B cell (primary cell): ENCODE measurements at regions not wholly inside any gene's neighbourhood (a gene's known extent, or its start where the extent isn't known, plus 50 kb on each side); places are given as distances from the start of the nearest gene placed in this dataset.

Source experiments
- ATAC-seq: fragments of 200-7000 bp; cut with Tn5 transposase; one replicate; pipeline ENCODE4 v1.10.0; 2021; ENCODE audit warnings: low read depth, mild to moderate bottlenecking, moderate number of reproducible peaks, moderate library complexity
- CTCF ChIA-PET: fragments of 350-600 bp; sonication (Branson Sonifier 250); formaldehyde crosslinking; loops from one replicate; lab custom pipeline; 2021; ENCODE audit warnings: antibody characterized with exemption, inconsistent platforms; lab: Charles Lee
- POLR2A ChIA-PET: fragments of 350-600 bp; sonication (Branson Sonifier 250); formaldehyde crosslinking; loops from one replicate; lab custom pipeline; 2021; ENCODE audit warnings: antibody characterized with exemption; lab: Charles Lee
- DNase-seq: peaks from one replicate; pipeline ENCODE4 v3.0.0; 2013
- H2AFZ ChIP-seq: 2 replicates; pipeline ENCODE4 v1.6.1; 2012; ENCODE audit warnings: mild to moderate bottlenecking, low read depth, low read length; ENCODE audit not compliant: insufficient read depth, poor library complexity, severe bottlenecking
- H3K27ac ChIP-seq, 2 donors: 1 replicate in 1 of 2; 2 replicates in 1 of 2; pipeline ENCODE4 v1.5.1; 2012 to 2013; ENCODE audit warnings: low read length in 2 of 2, mild to moderate bottlenecking in 2 of 2, moderate library complexity in 1 of 2
- H3K27me3 ChIP-seq, 4 experiments: fragments of 200-600 bp in 1 of 4; sonication (generic) in 1 of 4; replicated peaks in 1 of 4; 1 replicate in 2 of 4; 2 replicates in 2 of 4; pipeline versions ENCODE4 v1.6.1 to v1.7.0; 2013 to 2016; ENCODE audit warnings: low read length in 3 of 4, mild to moderate bottlenecking in 2 of 4, mixed read lengths in 1 of 4, moderate library complexity in 1 of 4; ENCODE audit not compliant: insufficient read depth in 4 of 4, control insufficient read depth in 3 of 4; ENCODE audit errors: control extremely low read depth in 1 of 4
- H3K36me3 ChIP-seq, 2 experiments: replicated peaks in 1 of 2; 1 replicate in 1 of 2; 2 replicates in 1 of 2; pipeline versions ENCODE4 v1.6.1 to v1.7.1; 2013; ENCODE audit warnings: low read length in 1 of 2; ENCODE audit not compliant: insufficient read depth in 2 of 2, control insufficient read depth in 1 of 2; ENCODE audit errors: control extremely low read depth in 1 of 2, extremely low read depth in 1 of 2
- H3K4me1 ChIP-seq, 2 donors: fragments of 200-600 bp in 1 of 2; sonication (generic) in 1 of 2; 1 replicate in 1 of 2; 2 replicates in 1 of 2; pipeline versions ENCODE4 v1.5.1 to v1.6.1; 2013 to 2017; ENCODE audit warnings: low read length in 2 of 2; ENCODE audit not compliant: control insufficient read depth in 2 of 2, insufficient read depth in 2 of 2
- H3K4me2 ChIP-seq: replicated peaks from 2 replicates; pipeline ENCODE3; 2012; ENCODE audit warnings: mild to moderate bottlenecking, low read depth, low read length; ENCODE audit not compliant: poor library complexity, severe bottlenecking
- H3K4me3 ChIP-seq, 5 experiments: fragments of 200-600 bp in 1 of 5; sonication (generic) in 1 of 5; 1 replicate in 3 of 5; 2 replicates in 2 of 5; pipeline versions ENCODE4 v1.5.1 to v1.7.0; 2011 to 2016; ENCODE audit warnings: low read length in 4 of 5, mild to moderate bottlenecking in 4 of 5, low read depth in 2 of 5, control low read depth in 1 of 5, moderate library complexity in 1 of 5; ENCODE audit not compliant: insufficient read depth in 1 of 5; ENCODE audit errors: control extremely low read depth in 1 of 5, extremely low read depth in 1 of 5
- H3K79me2 ChIP-seq: fragments of 200-600 bp; sonication (generic); one replicate; pipeline ENCODE4 v1.6.0; 2016; ENCODE audit warnings: low read length; ENCODE audit not compliant: control insufficient read depth, insufficient read depth
- H3K9ac ChIP-seq: fragments of 200-600 bp; sonication (generic); 2 replicates; pipeline ENCODE4 v1.6.1; 2017; ENCODE audit warnings: mild to moderate bottlenecking, low read length, moderate library complexity
- H3K9me3 ChIP-seq, 3 donors: one replicate each; pipeline versions ENCODE4 v1.6.1 to v1.7.1; 2013; ENCODE audit warnings: low read length in 2 of 3; ENCODE audit not compliant: control insufficient read depth in 2 of 3, insufficient read depth in 1 of 3; ENCODE audit errors: control extremely low read depth in 1 of 3
- H4K20me1 ChIP-seq: 2 replicates; pipeline ENCODE4 v1.6.0; 2012; ENCODE audit warnings: mild to moderate bottlenecking, low read length; ENCODE audit not compliant: insufficient read depth, control insufficient read depth, poor library complexity, severe bottlenecking
- H3K27ac Mint-ChIP-seq: one replicate; pipeline ENCODE4 v1.8.0; 2021; ENCODE audit warnings: mixed read lengths
- H3K27me3 Mint-ChIP-seq: one replicate; pipeline ENCODE4 v1.8.0; 2021; ENCODE audit warnings: mixed read lengths
- H3K4me1 Mint-ChIP-seq: one replicate; pipeline ENCODE4 v1.8.0; 2021; ENCODE audit warnings: mixed read lengths
- H3K4me3 Mint-ChIP-seq: one replicate; pipeline ENCODE4 v1.8.0; 2021; ENCODE audit warnings: mixed read lengths
- H3K9me3 Mint-ChIP-seq: one replicate; pipeline ENCODE4 v1.8.0; 2022; ENCODE audit warnings: mixed read lengths; ENCODE audit not compliant: insufficient read depth
- EZH2 ChIP-seq: IDR thresholded peaks from 2 replicates; pipeline ENCODE4 v1.6.1; 2012; ENCODE audit warnings: borderline replicate concordance, low read depth, mild to moderate bottlenecking, moderate library complexity, low read length; ENCODE audit not compliant: insufficient read depth, poor library complexity, severe bottlenecking
- WGBS: methylation state at CpG from one replicate; pipeline ENCODE4 v1.1.5; 2013; ENCODE audit warnings: missing lambda C conversion rate; ENCODE audit not compliant: insufficient coverage; 5-methylcytosine and 5-hydroxymethylcytosine counted together
- intact Hi-C: fragments of 100-400 bp; cut with micrococcal nuclease; formaldehyde crosslinking; loops from one replicate; pipeline ENCODE4 v1.10.0; 2022
- TF ChIP-seq, protein P1 (sequence below): fragments of 200-600 bp; IDR thresholded peaks from one replicate; pipeline ENCODE4 v1.8.0; 2022; ENCODE audit warnings: antibody characterized with exemption, mild to moderate bottlenecking

DNA sequence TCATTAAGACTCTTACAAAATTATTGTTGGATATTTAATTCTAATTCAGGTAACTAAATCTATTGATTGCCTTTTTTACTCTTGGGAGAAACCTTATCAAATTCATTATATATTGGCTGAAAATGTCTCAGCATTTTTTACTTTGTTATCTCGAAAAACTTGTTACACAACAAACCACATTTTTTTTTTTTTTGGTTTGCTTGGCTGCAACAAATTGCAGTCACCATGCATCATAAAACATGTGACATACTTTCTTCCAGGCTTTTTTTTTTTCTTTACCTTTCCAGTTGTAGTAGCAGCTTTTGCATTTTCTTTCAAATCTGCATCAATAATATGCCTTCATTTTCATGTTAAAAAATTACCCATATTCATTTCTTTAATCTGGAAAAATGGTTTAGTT is 186.7 kb downstream of the TDRD15 start:
- intact Hi-C loops = no loop called here
- Mint-ChIP-seq H3K4me3 (no peak overlapping the region), H3K27me3 (no peaks in the 10 kb centered on the region), H3K4me1 (no peaks in the 10 kb centered on the region), H3K27ac (no peak overlapping the region), H3K9me3 (peaks cover 1% of the 10 kb centered on the region)
- Histone ChIP-seq H4K20me1 (no peaks in the 10 kb centered on the region), H3K36me3 (no peaks in the 10 kb centered on the region), H3K79me2 (no peaks in the 10 kb centered on the region), H3K4me1 (no peaks in the 10 kb centered on the region), H3K9me3 (no peaks in the 10 kb centered on the region), H3K27me3 (no peaks in the 10 kb centered on the region), H2AFZ (no peak overlapping the region), H3K4me2 (no peak overlapping the region), H3K4me3 (no peak overlapping the region), H3K27ac (no peak overlapping the region), H3K9ac (no peak overlapping the region)
- DNase-seq = no peak
- ATAC-seq = no peak
- POLR2A ChIA-PET = no interaction called here
- CTCF ChIA-PET = no interaction called here
- WGBS = 17% methylated on average over 1 of the region's 1 CpG
- no peak for TF ChIP-seq EZH2
- TF ChIP-seq, protein P1, sequence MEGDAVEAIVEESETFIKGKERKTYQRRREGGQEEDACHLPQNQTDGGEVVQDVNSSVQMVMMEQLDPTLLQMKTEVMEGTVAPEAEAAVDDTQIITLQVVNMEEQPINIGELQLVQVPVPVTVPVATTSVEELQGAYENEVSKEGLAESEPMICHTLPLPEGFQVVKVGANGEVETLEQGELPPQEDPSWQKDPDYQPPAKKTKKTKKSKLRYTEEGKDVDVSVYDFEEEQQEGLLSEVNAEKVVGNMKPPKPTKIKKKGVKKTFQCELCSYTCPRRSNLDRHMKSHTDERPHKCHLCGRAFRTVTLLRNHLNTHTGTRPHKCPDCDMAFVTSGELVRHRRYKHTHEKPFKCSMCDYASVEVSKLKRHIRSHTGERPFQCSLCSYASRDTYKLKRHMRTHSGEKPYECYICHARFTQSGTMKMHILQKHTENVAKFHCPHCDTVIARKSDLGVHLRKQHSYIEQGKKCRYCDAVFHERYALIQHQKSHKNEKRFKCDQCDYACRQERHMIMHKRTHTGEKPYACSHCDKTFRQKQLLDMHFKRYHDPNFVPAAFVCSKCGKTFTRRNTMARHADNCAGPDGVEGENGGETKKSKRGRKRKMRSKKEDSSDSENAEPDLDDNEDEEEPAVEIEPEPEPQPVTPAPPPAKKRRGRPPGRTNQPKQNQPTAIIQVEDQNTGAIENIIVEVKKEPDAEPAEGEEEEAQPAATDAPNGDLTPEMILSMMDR = no peak

DNA sequence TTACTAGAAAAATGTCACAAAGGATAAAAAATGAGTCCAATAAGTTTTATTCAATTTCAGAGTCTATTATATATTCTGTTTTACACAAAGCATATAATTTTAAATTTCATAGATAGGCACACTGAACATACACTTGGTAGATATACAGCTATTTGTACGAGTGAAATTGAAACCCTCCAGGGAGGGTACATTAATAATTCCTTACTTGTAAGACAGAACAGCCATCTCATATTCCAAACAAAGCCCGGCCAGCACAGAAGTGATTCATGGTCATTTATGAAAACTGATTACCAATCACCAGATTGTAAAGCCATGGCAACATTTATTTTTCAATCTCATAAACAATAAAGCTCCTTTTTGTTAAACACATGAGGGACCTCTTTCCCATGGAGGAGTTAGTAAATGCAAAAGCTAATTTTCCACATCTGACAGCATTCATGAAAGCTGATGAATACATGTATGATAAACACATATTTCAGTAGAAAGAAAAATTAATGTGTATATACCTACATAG is 190.6 kb downstream of the TDRD15 start:
- Mint-ChIP-seq H3K9me3 (no peaks in the 10 kb centered on the region), H3K4me1 (no peaks in the 10 kb centered on the region), H3K4me3 (no peak overlapping the region), H3K27ac (no peak overlapping the region), H3K27me3 (no peaks in the 10 kb centered on the region)
- intact Hi-C loops = no loop called here
- H4K20me1 ChIP-seq = no peaks in the 10 kb centered on the region
- ChIA-PET POLR2A (no interaction called here), CTCF (no interaction called here)
- no peaks in the 10 kb centered on the region for H3K27me3 ChIP-seq
- TF ChIP-seq, protein P1 = no peak
- no peak for TF ChIP-seq EZH2
- WGBS = no CpG with 5 or more reads among the region's 2 CpGs
- no peak overlapping the region for H3K4me2 ChIP-seq
- H3K79me2 ChIP-seq = no peaks in the 10 kb centered on the region
- H3K4me1 ChIP-seq = no peaks in the 10 kb centered on the region
- no peak overlapping the region for H3K27ac ChIP-seq
- no peak overlapping the region for H3K9ac ChIP-seq
- H3K9me3 ChIP-seq = no peaks in the 10 kb centered on the region
- H3K36me3 ChIP-seq = no peaks in the 10 kb centered on the region
- H3K4me3 ChIP-seq = no peak overlapping the region
- ATAC-seq = no peak
- no peak overlapping the region for H2AFZ ChIP-seq
- DNase-seq = no peak
